LNCaP clone FGC (cell line): ENCODE measurements at regions not wholly inside any gene's neighbourhood (a gene's known extent, or its start where the extent isn't known, plus 50 kb on each side); places are given as distances from the start of the nearest gene placed in this dataset.
"Not testable (repeated sequence)": the region's sequence is repeated elsewhere in the genome, so short reads cannot be mapped to it uniquely, and the experiment has no call there.

ENCODE experiments used
- DNase-seq: peaks from one replicate; pipeline ENCODE4 v3.0.0-alpha.2; 2011; ENCODE audit warnings: low read depth
- H3K4me3 ChIP-seq: 2 replicates; pipeline ENCODE4 v1.5.1; 2011; ENCODE audit warnings: mild to moderate bottlenecking, low read depth, low read length, control low read depth
- CTCF ChIP-seq: IDR thresholded peaks from 2 replicates; pipeline ENCODE4 v1.5.1; 2012; ENCODE audit warnings: mild to moderate bottlenecking; ENCODE audit not compliant: control insufficient read depth, insufficient read depth; ENCODE audit errors: extremely low read depth

DNA sequence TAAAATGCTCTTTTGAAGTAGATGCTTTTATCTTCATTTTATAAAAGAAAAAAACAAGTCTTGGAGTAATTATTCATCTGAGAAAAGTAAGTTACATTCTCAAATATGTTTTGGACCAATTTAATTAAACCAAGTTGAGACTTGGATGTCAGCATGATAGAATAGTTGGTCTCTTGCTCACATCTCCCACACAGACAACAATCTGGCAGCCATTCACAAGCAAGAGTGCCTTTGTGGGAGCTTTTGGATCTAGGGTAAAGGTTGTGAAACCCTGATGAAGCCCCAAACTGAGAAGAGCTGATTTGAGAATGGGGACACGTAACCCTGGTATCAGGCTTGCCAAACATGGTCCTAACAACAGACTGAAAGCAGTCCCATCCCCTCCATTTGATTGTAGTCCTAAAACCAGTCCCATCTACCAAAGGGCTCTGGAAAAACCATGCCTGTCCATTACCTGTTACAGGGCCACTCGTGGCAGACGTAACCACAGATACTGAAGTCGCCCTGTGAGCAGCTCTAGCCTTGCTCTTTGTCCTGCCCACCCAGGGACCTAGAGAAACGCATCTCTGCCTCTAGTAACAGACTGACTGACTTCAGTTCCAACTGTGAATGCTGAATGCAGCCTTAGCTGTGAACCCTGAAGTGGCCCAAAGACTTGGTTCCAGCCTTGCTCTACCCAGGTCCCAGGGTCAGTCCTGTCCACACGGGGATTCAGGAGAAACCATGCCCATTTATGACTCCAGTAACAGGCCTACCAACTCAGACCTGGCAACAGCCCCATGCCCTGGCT is 145.5 kb upstream of the SYNPR start:
- TF ChIP-seq CTCF: no peak
- DNase-seq: no peak
- no peak overlapping the region for H3K4me3 ChIP-seq

- no peak for TF ChIP-seq CTCF
- H3K4me3 ChIP-seq: no peak overlapping the region
- no peak for DNase-seq
Measured at GRCh38 chr3:63135367-63135766, 142.7 kb upstream of the SYNPR start.

- H3K4me3 ChIP-seq, DNase-seq: not testable (repeated sequence)
Measured at GRCh38 chr3:63136249-63136648, 141.9 kb upstream of the SYNPR start.

DNA sequence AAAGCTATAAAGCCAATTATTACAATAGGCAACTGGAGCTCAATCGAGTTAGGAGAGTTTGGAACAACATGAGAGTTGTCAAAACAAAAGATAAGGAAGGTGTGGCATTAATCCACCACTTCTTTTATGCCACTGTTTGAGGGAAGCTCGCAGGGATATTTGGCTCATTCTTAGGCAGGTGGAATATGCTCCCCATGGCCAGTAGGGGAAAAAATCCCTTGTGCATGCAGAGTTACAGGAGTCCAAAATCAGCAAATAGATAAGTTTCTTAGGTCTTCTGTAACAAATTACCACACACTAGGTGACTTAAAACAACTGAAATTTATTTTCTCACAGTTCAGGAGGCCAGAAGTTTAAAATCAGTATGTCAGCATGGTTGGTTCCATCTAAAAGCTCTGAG is 135.4 kb upstream of the SYNPR start:
- DNase-seq: no peak
- TF ChIP-seq CTCF: no peak
- H3K4me3 ChIP-seq: no peak overlapping the region

- TF ChIP-seq CTCF: no peak
Measured at GRCh38 chr3:63146154-63146553, 132.0 kb upstream of the SYNPR start.

DNA sequence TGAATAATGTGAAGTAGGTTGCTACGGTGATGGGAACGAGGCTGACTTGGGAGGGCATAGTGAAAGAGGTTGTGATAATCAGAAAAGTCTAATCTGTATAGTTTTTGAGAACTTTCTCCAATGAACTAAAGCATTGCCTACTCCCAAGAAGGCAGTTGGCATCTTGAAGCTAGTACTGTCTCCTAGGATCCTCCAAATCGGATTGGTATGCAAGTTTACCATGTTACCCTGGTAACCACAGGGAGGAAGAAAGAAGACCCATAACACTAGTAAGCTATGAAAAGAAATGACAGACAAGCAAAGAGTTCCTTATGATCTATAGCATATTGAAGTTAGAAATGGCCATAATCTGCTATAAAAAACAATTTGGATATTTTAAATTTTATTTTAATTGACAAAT is 127.2 kb upstream of the SYNPR start:
- DNase-seq: no peak
- no peak for TF ChIP-seq CTCF
- H3K4me3 ChIP-seq: no peak overlapping the region

More at GRCh38 chr3:63146154-63146553, 132.0 kb upstream of the SYNPR start:
- DNase-seq: no peak
- no peak overlapping the region for H3K4me3 ChIP-seq

- TF ChIP-seq CTCF: no peak
- H3K4me3 ChIP-seq: no peak overlapping the region
- no peak for DNase-seq
Measured at GRCh38 chr3:63151897-63152296, 126.2 kb upstream of the SYNPR start.
